Neuron (in vitro differentiated cells): ENCODE measurements at regions not wholly inside any gene's neighbourhood (a gene's known extent, or its start where the extent isn't known, plus 50 kb on each side); places are given as distances from the start of the nearest gene placed in this dataset.
"Not testable (repeated sequence)": the region's sequence is repeated elsewhere in the genome, so short reads cannot be mapped to it uniquely, and the experiment has no call there.

Experiments
- H2AFZ ChIP-seq: one replicate; pipeline ENCODE4 v1.6.1; 2013; ENCODE audit warnings: low read depth, mild to moderate bottlenecking, inconsistent platforms, low read length, moderate library complexity
- H3K27me3 ChIP-seq: one replicate; pipeline ENCODE4 v1.6.1; 2013; ENCODE audit warnings: low read length; ENCODE audit not compliant: insufficient read depth
- H3K36me3 ChIP-seq: one replicate; pipeline ENCODE4 v1.6.1; 2013; ENCODE audit warnings: low read length; ENCODE audit not compliant: insufficient read depth
- H3K4me1 ChIP-seq: one replicate; pipeline ENCODE4 v1.6.1; 2013; ENCODE audit warnings: low read length; ENCODE audit not compliant: insufficient read depth
- H3K4me3 ChIP-seq: 2 replicates; pipeline ENCODE4 v1.5.1; 2013; ENCODE audit warnings: mild to moderate bottlenecking, low read length, moderate library complexity
- H3K9me3 ChIP-seq: one replicate; pipeline ENCODE4 v1.6.1; 2013; ENCODE audit warnings: low read length

- Histone ChIP-seq H3K9me3 (no peaks in the 10 kb centered on the region), H2AFZ (no peak overlapping the region), H3K36me3 (no peaks in the 10 kb centered on the region), H3K27me3 (no peaks in the 10 kb centered on the region), H3K4me1 (no peaks in the 10 kb centered on the region), H3K4me3 (no peak overlapping the region)
Measured at GRCh38 chr10:63976538-63976937, 455.3 kb downstream of the REEP3 start.

GRCh38 chr10:63977329-63977923, 456.2 kb downstream of the REEP3 start:
- H3K9me3 ChIP-seq, result no peaks in the 10 kb centered on the region
- H3K27me3 ChIP-seq, result no peaks in the 10 kb centered on the region
- no peaks in the 10 kb centered on the region for H3K4me1 ChIP-seq
- H3K4me3 ChIP-seq, result no peak overlapping the region
- H3K36me3 ChIP-seq, result no peaks in the 10 kb centered on the region
- H2AFZ ChIP-seq, result no peak overlapping the region

GRCh38 chr10:63980870-63981269, 459.7 kb downstream of the REEP3 start:
- not testable (repeated sequence) for H3K4me3 ChIP-seq, H3K9me3 ChIP-seq, H2AFZ ChIP-seq, H3K36me3 ChIP-seq, H3K4me1 ChIP-seq, H3K27me3 ChIP-seq

GRCh38 chr10:63984061-63984460, 462.9 kb downstream of the REEP3 start:
- H3K4me3 ChIP-seq, H2AFZ ChIP-seq, H3K4me1 ChIP-seq, H3K27me3 ChIP-seq, H3K9me3 ChIP-seq, H3K36me3 ChIP-seq: not testable (repeated sequence)

GRCh38 chr10:63986536-63986935, 465.3 kb downstream of the REEP3 start:
- H3K4me3 ChIP-seq, result no peak overlapping the region
- H2AFZ ChIP-seq, result no peak overlapping the region
- H3K27me3 ChIP-seq, result no peaks in the 10 kb centered on the region
- no peaks in the 10 kb centered on the region for H3K9me3 ChIP-seq
- H3K36me3 ChIP-seq, result no peaks in the 10 kb centered on the region
- H3K4me1 ChIP-seq, result no peaks in the 10 kb centered on the region

- H3K27me3 ChIP-seq, result no peaks in the 10 kb centered on the region
- no peaks in the 10 kb centered on the region for H3K9me3 ChIP-seq
- no peaks in the 10 kb centered on the region for H3K4me1 ChIP-seq
- H3K4me3 ChIP-seq, result no peak overlapping the region
- no peaks in the 10 kb centered on the region for H3K36me3 ChIP-seq
- H2AFZ ChIP-seq, result no peak overlapping the region
Measured at GRCh38 chr10:63987212-63987611, 466.0 kb downstream of the REEP3 start.

- Histone ChIP-seq H3K9me3 (no peaks in the 10 kb centered on the region), H3K4me3 (no peak overlapping the region), H2AFZ (no peak overlapping the region), H3K4me1 (no peaks in the 10 kb centered on the region), H3K36me3 (no peaks in the 10 kb centered on the region), H3K27me3 (no peaks in the 10 kb centered on the region)
Measured at GRCh38 chr10:63994371-63994770, 473.2 kb downstream of the REEP3 start.

- peaks cover 11% of the 10 kb centered on the region for H3K4me1 ChIP-seq
- no peak overlapping the region for H2AFZ ChIP-seq
- H3K27me3 ChIP-seq, result no peaks in the 10 kb centered on the region
- no peak overlapping the region for H3K4me3 ChIP-seq
- no peaks in the 10 kb centered on the region for H3K36me3 ChIP-seq
- no peaks in the 10 kb centered on the region for H3K9me3 ChIP-seq
Measured at GRCh38 chr10:64007157-64007556, 486.0 kb downstream of the REEP3 start.

GRCh38 chr10:64010711-64011110, 489.5 kb downstream of the REEP3 start:
- Histone ChIP-seq H3K4me1 (peaks cover 20% of the 10 kb centered on the region), H3K27me3 (no peaks in the 10 kb centered on the region), H2AFZ (no peak overlapping the region), H3K9me3 (no peaks in the 10 kb centered on the region), H3K4me3 (no peak overlapping the region), H3K36me3 (no peaks in the 10 kb centered on the region)

GRCh38 chr10:64011912-64012714, 490.9 kb downstream of the REEP3 start:
- H2AFZ ChIP-seq, result peak overlapping the region; percentile 34
- no peaks in the 10 kb centered on the region for H3K9me3 ChIP-seq
- H3K27me3 ChIP-seq, result no peaks in the 10 kb centered on the region
- H3K36me3 ChIP-seq, result no peaks in the 10 kb centered on the region
- peaks cover 20% of the 10 kb centered on the region for H3K4me1 ChIP-seq
- H3K4me3 ChIP-seq, result no peak overlapping the region

GRCh38 chr10:64014281-64014680, 493.1 kb downstream of the REEP3 start:
- Histone ChIP-seq H3K27me3 (no peaks in the 10 kb centered on the region), H3K9me3 (no peaks in the 10 kb centered on the region), H2AFZ (no peak overlapping the region), H3K36me3 (no peaks in the 10 kb centered on the region), H3K4me3 (no peak overlapping the region), H3K4me1 (peaks cover 20% of the 10 kb centered on the region)

GRCh38 chr10:64023926-64024470, 502.8 kb downstream of the REEP3 start:
- Histone ChIP-seq H3K4me1 (no peaks in the 10 kb centered on the region), H3K36me3 (no peaks in the 10 kb centered on the region), H3K4me3 (no peak overlapping the region), H3K9me3 (no peaks in the 10 kb centered on the region), H3K27me3 (no peaks in the 10 kb centered on the region), H2AFZ (no peak overlapping the region)

GRCh38 chr10:64033711-64034110, 512.5 kb downstream of the REEP3 start:
- Histone ChIP-seq H3K27me3 (no peaks in the 10 kb centered on the region), H3K9me3 (no peaks in the 10 kb centered on the region), H3K4me1 (peaks cover 3% of the 10 kb centered on the region), H2AFZ (no peak overlapping the region), H3K36me3 (no peaks in the 10 kb centered on the region), H3K4me3 (no peak overlapping the region)
